ENCODE measurements at regions not wholly inside any gene's neighbourhood (a gene's known extent, or its start where the extent isn't known, plus 50 kb on each side); places are given as distances from the start of the nearest gene placed in this dataset.

- Histone ChIP-seq H3K27me3 (ENCODE audit: control insufficient read depth in 2 of 2, insufficient read depth in 2 of 2, low read length in 2 of 2) (no peaks in the 10 kb centered on the region), H3K4me2 (ENCODE audit: insufficient read depth, low read length) (no peak overlapping the region), H3K9me3 (replicated peaks; ENCODE audit: control insufficient read depth, insufficient read depth, low read length) (no peaks in the 10 kb centered on the region), H4K20me1 (replicated peaks; ENCODE audit: control insufficient read depth, extremely low read depth, insufficient read depth, low read length) (no peaks in the 10 kb centered on the region), H3K79me2 (ENCODE audit: control insufficient read depth, insufficient read depth, low read length) (no peaks in the 10 kb centered on the region), H3K9ac (replicated peaks; ENCODE audit: extremely low read depth, insufficient read depth, low read length) (no peak overlapping the region), H3K4me3 (replicated peaks in 1 of 3; ENCODE audit: insufficient read depth in 1 of 3, low read depth in 1 of 3, low read length in 3 of 3) (no peak overlapping the region), H3K9me1 (replicated peaks; ENCODE audit: control insufficient read depth, extremely low read depth, insufficient read depth, low read length) (no peaks in the 10 kb centered on the region), H3K36me3 (ENCODE audit: control insufficient read depth in 2 of 2, extremely low read depth in 1 of 2, insufficient read depth in 2 of 2, low read length in 2 of 2) (no peaks in the 10 kb centered on the region), H3K4me1 (ENCODE audit: control insufficient read depth, extremely low read depth, insufficient read depth, low read length) (peaks cover 7% of the 10 kb centered on the region), H3K27ac (ENCODE audit: insufficient read depth, low read depth, low read length) (peak overlapping the region; percentile 42), H2AFZ (ENCODE audit: low read depth, low read length) (peak overlapping the region; percentile 10)
- DNase-seq (ENCODE audit: low read depth, low spot score): peak; percentile 58
- dilution Hi-C loops (cut with MboI; ENCODE audit: extremely low pct_ligation_motif_present, low sequenced_read_pairs): no loop called here
- FAIRE-seq: peak; percentile 44
- intact Hi-C loops (cut with micrococcal nuclease): no loop called here
- TF ChIP-seq EZH2 (IDR thresholded peaks at IDR 0.05; ENCODE audit: borderline replicate concordance, low read depth, low read length, severe bottlenecking) (no peak), MAX (IDR thresholded peaks at IDR 0.05; ENCODE audit: insufficient read depth, insufficient read length) (no peak), MYC (IDR thresholded peaks at IDR 0.05; ENCODE audit: low read depth, low read length) (no peak), JUN (IDR thresholded peaks at IDR 0.05; ENCODE audit: borderline replicate concordance, insufficient read depth, insufficient read length, low read depth) (no peak), POLR2AphosphoS5 (IDR thresholded peaks at IDR 0.05; ENCODE audit: insufficient read depth, low read depth, low read length) (peak; percentile 51), POLR2A (IDR thresholded peaks at IDR 0.05; ENCODE audit: low read depth, low read length) (no peak), FOS (IDR thresholded peaks at IDR 0.05; ENCODE audit: borderline replicate concordance, insufficient read depth, low read length) (peak; percentile 55), GATA2 (IDR thresholded peaks at IDR 0.05; ENCODE audit: insufficient read depth, insufficient read length, low read depth, low read length) (peak; percentile 76)
- TF ChIP-seq, protein P1, sequence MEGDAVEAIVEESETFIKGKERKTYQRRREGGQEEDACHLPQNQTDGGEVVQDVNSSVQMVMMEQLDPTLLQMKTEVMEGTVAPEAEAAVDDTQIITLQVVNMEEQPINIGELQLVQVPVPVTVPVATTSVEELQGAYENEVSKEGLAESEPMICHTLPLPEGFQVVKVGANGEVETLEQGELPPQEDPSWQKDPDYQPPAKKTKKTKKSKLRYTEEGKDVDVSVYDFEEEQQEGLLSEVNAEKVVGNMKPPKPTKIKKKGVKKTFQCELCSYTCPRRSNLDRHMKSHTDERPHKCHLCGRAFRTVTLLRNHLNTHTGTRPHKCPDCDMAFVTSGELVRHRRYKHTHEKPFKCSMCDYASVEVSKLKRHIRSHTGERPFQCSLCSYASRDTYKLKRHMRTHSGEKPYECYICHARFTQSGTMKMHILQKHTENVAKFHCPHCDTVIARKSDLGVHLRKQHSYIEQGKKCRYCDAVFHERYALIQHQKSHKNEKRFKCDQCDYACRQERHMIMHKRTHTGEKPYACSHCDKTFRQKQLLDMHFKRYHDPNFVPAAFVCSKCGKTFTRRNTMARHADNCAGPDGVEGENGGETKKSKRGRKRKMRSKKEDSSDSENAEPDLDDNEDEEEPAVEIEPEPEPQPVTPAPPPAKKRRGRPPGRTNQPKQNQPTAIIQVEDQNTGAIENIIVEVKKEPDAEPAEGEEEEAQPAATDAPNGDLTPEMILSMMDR (IDR thresholded peaks at IDR 0.05; ENCODE audit: extremely low read depth in 1 of 2, insufficient read depth in 1 of 2, low read depth in 1 of 2, low read length in 2 of 2): no peak
- ChIA-PET CTCF (interaction anchor here (0.7 kb wide), 1 partner anchor 252 kb away, joined by 3 read pairs; no protein-coding TSS in a partner anchor), POLR2A (no interaction called here)
- BruUV-seq (replicated peaks): no TSS peak
Measured at GRCh38 chr2:150088538-150088937, 398.9 kb downstream of the RND3 start.
